GDM1 (cell line): ENCODE measurements at regions not wholly inside any gene's neighbourhood (a gene's known extent, or its start where the extent isn't known, plus 50 kb on each side); places are given as distances from the start of the nearest gene placed in this dataset.

Source experiments
- DNase-seq: peaks from one replicate; lab custom pipeline; 2025; lab: John Stamatoyannopoulos, UW

DNA sequence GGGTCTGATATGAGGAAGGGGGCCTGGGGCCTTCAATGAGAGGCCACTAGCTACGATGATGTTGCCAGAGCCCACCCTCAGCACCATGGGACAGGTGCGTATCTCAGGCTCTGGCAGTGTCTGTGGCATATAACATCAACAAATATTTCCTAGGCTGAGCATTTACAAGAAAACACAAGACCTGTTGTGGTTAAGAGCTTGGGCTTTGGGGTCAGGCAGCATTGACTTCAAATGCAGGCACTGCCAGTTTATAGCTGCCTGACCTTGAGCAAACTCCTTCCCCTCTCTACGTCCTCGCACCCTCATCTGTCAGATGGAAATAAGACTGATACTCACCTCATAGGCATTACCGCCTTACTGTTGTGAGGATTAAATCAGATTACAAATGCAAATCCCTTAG, 156.0 kb downstream of the KATNAL1 start:
- no peak for DNase-seq

DNA sequence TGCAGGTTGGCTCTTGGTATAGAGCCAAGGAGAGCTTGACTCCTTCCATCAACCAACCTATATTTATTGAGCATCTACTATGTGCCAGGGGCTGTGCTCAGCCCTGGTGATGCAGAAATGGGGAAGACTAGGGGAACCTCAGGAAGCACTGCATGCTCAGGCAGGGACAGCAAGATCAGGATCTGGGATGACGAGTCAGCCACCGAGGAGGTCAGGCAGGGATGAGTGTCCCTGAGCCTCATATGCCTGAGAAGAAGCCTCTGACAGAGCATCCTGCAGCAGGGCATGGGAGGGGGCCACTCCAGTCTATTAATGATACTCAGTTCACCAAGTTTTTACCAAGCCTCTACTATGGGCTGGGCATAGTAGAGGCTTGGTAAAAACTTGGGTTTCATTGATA, 158.1 kb downstream of the KATNAL1 start:
- no peak for DNase-seq

DNA sequence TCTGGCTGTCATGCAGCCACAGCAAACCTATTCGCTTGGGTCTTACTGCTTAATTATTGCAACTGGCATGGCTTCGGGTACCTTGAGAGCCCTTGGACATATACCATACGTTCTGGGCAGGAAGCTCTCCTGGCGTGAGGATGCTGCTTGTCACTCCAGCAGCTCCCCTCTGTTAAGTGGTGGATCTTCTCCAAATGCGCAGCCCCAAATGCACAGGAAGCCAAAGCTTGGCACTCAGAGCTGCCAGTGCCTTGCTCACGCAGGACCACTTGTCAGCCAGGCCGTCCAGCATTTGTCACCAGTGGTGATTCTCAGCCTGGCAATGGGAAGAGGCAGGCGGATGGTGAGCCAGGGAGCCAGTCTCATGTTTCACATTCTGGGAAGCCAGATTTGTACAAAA, 158.6 kb downstream of the KATNAL1 start:
- DNase-seq, result no peak

DNA sequence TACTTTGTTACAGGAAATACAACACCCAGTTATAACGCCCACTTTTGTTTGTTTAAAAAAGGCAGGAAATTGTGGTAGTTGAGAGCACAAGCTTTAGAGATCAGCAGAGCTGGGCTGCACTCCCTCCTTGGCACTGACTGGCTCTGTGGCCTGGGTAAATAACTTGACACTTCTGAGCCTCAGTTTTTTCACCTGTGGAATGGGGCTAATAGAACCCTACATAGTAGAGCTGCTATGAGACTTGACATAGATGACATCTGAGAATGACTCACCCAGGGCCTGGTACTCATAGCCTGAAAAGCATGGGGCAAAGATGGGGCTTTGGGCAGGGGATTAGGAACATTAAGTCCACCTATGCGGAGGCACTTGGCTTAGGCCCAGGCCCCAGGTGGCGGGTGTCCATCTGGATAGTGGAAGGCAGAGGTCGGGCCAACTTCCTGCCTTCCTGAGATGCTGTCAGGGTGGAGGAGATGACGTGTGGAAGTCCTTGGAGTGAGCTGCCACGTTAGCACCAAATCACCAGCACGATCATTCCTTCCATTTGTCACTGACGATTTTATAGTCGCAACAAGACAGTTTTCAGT, 159.1 kb downstream of the KATNAL1 start:
- DNase-seq, result no peak

DNA sequence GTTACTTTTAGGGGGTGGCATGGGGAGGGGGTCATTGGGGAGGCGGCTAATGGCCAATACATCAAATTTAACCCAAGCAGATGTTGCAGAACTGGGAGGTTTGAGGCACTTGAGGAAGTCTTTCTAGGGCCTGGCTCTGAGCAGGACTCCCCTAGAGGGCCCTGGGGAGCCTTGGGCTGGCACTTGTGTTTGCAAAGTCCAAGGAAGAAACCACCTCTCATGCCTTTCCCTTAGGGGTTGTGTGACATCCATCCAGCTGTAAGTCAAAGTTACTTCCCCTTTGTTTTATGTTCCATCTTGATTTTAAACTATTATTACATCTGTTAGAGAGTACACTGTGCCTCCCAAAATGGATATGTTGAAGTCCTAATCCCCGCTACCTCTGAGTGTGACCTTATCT, 159.9 kb downstream of the KATNAL1 start:
- no peak for DNase-seq

DNA sequence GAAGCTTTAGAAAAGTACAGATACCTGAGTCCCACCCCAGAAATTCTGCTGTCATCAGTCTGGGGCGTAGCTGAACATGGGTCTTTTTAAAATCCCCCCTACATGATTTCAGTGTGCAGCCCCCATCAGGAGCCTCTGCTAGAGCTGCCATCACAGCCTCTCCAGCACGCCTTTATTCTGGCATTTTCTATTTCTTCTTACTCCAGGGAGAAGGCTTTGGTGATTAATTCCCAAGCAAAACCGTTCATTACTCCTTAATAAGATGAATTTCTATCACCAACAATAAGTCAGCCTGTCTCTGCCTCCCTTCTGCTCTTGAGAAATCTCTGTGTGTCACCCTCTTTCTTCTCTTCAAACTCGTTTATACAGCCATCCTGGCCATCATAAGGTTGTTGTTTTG, 160.3 kb downstream of the KATNAL1 start:
- no peak for DNase-seq

DNA sequence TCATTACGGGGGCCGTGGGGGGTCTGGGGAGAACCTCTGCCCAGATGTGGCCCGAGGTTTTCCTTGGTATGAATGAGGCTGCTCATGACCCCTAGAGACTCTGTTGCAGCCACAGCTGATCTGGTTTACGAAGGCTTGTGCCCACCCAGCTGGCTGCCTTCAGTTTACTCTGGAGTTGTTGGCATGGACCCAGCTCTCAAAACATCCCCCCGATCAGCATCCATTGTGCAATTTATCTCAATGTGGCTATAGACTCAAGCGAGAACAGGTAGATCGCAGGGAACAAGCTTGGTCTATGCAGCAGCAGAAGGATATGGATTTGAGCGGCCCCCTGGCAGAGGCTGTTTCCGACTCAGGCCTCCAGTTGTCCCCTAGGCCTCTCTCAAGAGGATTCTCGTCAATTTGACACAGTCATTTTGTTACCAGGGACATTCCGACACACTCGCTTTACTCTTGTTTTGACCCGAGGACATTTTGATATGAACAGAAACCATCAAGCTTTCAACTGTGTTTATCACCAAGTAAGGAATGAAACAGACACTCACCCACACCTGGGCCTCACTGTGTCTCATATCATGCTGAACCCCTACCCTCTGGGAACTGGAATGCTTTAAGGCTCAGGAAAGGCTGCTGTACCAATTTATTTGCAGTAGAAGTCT, 161.5 kb downstream of the KATNAL1 start:
- DNase-seq, result no peak

DNA sequence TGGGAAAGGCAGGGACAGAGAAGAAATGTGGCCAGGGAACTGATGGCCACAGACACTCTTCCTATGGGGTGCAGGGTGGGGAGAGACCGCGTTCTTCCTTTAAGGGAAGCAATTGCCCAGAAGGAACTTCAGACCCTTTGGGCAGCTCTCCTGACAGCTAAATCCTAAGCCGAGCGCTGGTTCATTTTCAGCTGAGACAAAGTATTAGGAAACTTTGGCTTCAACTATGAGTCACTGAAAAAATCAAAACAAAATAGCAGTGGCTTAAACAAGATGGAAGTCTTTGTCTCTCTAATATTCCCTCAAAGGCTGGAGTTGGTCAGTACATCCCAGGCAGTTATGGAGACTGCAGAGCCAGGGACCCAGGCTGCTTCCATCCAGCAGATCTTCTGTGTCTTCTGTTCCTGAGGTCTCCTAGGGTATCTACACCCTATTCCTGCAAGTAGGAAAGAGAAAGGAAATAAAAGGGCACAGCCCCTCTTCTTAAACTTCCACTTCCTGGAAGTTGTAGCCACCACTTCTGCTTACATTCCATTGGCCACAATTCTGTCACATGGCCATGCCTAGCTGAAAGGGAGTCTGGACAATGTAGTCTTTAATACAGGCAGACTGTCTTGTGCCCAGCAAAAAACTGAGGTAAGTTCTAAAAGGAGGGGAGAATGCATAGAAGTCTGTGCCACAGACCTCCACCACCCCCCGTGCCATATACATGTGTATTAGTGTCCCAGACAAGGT, 163.5 kb downstream of the KATNAL1 start:
- DNase-seq, result no peak

DNA sequence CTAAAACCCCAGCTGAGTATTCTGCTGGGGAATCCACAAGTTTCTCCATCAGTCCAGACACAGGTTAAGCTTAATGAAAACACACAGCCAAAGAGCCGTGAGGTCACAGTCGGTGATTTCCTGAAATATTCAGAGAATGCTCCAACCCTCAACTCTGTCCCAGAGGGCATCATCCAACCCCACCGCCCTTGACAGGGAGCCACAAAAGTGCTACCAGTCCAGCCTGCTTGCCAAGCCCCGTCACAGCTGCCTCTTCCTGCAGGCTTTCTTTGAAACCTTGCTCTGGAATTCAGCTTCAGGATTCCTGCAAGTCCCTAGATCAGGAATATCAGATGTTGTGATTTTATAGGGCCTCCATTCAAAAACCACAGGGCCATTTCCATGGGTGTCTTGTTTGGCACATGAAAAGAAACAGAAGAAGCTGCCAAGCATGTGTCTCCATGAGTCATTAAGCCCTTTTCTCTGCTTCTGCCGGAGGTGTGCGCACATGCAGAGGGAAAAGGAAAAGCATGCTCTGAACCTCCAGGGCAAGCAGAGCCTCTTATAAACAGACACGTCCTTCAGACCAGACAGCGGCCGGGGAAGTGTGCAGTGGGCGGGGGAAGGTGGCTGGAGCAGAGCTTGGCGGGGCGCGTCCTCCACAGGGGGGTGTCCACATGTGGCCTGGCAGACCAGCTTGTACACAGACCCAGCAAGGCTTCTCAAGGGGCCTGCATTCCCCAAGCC, 164.7 kb downstream of the KATNAL1 start:
- DNase-seq, result no peak

DNA sequence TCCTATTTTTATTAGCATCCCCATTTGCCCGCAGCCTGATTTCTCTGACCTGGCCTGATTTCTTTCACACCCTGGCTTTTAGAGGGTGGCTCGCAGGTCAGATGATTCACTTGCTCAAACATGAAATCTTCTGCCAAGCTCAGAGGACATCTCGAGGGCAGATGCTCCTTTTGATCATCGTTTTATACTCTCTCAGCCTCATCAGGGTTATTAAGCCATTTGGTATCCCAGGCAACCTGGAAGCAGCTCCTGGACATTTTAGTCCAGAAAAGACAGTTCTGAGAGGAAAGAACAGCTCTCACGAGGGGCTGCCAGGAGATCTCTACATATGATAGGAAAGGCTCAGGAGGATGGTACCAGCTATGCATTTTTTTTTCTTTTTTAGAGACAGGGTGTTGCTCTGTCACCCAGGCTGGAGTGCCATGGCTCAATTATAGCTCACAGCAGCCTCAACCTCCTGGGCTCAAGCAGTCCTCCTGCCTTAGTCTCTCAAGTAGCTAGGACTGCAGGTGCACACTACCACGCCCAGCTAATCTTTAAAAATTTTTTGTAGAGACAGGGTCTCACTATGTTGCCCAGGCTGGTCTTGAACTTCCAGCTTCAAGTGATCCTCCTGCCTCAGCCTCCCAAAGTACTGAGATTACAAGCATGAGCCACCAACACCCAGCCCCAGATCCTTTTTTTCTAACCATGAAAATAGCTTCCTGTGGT, 165.4 kb downstream of the KATNAL1 start:
- no peak for DNase-seq

DNA sequence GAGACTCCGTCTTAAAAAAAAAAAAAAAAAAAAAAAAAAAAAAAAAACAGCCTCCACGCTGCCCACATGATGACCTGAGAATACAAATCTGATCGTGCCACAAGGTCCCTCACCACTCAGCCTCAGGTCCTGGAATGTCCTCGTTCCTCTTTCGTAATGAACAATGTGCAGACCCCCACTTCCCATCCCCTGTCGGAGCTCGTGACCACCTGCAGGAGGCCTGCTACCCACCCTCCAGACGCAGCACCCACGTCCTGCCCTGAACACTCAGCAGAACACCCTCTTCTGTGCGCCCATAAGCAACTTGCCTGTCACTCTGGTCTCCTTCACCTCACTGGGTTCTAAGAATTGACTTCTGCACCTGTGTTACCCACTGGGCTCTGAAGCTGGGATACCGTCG, 166.4 kb downstream of the KATNAL1 start:
- DNase-seq, result no peak

DNA sequence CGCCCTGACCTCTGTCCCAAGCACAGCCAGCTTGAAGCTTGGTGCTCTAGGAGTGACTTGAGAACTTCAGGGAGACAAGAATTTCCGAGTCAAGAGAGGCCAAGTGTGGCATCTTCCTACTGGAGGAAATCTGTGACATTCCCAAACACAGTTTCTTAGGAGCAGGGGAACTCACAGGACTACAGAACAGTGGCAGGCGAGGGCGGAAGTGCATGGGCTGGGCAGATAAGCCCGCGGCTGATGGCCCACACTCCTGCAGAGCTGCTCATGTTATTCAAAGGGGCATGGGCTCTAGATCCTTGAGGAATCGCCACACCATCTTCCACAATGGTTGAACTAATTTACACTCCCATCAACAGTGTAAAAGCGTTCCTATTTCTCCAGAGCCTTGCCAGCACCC, 168.8 kb downstream of the KATNAL1 start:
- no peak for DNase-seq

DNA sequence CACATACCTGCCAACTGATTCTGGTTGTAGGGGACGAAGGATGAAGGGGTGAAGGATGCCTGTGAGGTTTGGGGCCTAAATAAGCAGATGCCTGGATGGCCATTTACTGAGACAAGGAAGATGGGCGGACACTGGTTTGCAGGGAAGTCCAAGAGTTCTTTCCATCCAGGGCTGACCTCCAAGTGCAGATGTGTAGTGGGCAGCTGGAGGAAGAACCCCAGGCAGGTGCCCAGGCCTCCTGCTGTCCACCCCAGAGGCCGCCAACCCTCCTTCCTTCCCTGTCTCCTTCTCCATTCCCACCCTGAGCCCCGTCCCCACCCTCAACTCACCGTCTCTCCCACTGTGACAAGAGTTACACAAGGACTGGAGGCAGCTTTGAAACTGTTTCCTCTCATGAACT, 171.5 kb downstream of the KATNAL1 start:
- DNase-seq, result no peak

DNA sequence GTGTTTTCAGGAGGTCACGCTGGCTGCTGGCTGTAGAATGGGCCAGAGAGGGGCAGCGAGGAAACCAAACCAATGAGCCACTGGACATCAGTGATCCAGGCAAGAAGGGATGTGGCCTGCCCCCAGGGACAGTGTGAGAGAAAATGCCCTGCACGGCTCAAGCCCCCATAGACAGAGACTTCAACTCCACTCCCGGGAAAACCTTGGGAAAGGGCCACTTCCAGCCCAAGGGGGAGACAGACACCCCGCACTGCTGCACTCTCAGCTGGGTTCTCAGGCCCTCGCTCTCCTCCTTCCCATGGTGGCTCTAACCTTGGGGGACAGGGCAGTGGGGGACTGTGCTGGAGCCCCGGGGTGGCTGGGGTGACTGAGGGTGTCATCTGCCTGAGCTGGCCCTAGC, 172.0 kb downstream of the KATNAL1 start:
- no peak for DNase-seq

DNA sequence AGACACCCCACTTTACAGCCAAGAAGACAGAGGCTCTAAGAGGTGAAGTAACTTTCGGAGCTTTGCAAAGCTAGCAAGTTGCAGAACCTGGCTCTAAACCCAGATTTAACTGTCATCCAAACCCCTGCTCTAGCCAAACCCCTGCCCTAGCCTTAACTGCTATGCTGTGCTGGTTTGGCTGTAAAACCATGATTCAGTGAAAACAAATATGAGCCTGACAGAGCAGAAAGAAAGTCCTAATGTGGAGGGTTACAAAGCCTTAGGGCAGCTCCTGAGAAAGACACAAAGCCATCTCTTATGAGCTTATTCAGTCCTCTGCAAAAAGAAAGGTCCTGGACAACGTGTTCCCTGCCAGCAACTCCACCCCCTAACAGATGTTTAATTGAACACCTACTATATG, 172.8 kb downstream of the KATNAL1 start:
- DNase-seq, result no peak

DNA sequence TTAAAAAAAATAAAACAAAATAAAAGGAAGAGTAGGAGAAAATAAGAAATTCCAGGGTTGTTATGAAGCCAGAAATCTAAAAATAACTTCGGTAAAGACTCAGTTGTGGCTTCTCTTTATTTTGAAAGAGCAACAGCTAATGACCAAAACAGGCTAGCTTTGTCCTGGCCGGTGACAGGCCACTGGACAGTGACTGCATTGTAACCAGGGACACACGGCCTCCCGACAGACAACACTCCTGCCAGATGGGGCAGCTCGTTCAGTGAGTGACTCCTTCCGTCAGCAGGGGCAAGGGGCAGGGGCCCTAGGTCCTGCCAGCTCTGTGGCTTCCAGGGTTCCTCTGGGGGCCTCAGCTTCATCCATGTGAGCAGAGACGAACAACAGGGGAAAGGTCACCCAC, 173.4 kb downstream of the KATNAL1 start:
- DNase-seq, result no peak

DNA sequence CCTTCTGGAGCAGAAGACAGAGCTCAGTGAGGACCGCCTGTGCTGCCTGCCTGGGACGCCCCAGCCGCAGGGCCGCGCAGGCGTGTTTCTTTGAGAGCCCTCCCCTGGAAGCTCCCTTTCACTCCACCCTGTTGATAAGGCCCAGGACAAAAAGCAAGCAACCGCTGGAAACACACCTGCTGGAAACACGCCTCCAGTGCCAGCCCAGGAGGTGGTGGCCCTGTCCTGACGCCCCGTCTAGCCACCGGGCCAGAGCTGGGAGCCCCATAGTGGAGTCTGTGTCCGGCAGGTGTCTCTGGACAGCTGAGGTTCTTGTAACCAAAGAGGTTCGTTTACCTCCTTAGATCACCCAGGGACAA, 173.8 kb downstream of the KATNAL1 start:
- no peak for DNase-seq

DNA sequence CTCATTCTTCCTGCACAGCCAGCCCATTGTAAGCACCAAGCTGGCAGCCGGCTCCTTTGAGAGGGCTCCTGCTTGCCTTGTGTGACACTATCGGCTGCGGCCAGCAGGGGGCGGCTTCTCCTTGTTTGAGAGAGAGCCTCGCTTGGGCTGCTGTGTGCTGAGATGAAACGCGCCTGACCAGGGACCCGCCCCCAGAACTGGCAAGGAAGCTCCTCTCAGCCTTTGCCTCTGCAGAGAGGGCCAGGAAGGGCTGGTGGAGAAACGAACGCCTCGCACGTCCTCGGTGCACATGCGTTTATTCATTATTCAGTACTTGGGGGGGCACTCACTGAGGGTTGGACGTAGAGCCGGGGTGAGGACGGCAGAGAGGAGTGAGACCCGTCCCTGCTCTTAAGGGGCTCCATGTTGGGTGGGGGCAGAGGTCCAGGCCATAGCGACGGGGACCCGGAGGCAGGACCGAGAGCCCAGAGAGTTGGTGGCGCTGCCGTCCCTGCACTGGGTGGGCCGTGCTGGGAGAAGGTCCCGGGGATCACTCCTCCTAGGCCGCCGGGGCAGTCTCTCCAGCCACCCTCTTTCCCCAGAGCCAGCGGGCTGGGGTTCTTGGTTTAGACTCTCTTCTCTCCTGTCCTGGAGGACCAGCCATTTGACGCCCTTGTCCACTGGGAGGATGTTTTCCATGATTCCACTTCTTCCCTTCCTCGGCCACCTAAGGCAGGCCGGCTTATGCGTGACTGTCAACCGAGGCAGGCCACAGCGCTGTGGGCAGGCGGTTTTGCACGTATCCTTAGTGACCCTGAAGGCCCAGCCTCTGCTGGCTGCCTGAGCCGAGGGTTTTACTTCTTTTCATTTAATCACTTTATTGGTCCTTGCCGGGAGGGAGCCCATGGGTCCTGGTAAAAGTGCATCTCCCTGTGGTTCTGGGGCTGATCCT, 174.5 kb downstream of the KATNAL1 start:
- DNase-seq, result peak; percentile 95

DNA sequence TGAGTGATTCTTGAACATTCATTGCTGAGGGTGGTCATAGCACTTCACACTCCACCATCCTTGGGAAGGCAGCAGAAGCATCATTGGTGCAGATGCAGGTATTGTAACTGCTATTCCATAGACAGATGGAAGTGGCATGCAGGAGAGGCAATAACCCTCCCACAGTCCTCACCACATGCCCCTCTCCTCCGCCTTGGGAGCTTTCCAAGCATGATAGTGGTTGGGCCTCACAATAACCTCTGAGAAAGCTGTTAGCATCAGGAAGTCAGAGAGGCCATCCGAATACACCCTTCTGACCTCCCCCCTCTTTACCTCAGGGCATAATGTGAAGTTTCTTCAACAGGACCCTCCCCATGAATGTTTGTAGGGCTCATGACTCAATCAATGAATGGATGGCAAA, 177.9 kb downstream of the KATNAL1 start:
- DNase-seq, result no peak

DNA sequence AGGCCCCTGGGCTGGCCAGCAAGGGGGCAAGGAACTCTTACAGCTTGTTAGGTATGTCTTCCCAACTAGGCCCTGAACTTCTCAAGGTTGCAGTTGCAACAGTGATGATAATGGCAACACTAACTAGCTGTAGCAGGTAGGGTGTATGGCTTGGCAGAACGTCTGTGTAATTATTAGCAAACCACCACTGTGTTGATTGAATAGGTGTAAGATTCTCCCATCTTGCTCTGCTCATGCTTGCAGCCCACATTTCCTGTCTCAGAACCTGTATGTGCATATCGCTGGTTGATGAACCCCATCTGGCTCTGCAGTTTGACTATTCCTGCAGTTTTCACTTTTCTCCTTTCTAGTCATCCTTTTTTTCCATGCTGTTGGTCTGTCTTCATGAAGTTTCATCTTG, 178.8 kb downstream of the KATNAL1 start:
- no peak for DNase-seq

DNA sequence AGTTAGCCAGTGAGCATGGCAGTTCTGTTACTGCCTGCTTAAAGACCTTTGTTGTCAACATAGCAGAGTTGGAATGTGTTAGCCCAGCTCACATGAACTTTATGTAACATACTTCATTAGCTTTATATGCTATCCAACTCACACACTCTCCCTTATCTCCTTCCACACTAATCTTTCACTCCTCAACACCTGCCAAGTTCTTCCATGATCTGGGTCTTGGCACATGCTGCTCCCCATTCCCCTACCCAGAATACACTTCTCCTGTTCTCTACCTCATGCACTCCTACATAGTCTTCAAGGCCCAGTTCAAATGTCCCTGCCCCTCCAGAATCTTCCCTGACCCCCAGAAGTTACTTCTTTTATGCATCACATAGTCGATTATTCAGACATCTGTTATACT, 179.3 kb downstream of the KATNAL1 start:
- DNase-seq, result no peak
